ENCODE measurements at regions not wholly inside any gene's neighbourhood (a gene's known extent, or its start where the extent isn't known, plus 50 kb on each side); places are given as distances from the start of the nearest gene placed in this dataset.

DNA sequence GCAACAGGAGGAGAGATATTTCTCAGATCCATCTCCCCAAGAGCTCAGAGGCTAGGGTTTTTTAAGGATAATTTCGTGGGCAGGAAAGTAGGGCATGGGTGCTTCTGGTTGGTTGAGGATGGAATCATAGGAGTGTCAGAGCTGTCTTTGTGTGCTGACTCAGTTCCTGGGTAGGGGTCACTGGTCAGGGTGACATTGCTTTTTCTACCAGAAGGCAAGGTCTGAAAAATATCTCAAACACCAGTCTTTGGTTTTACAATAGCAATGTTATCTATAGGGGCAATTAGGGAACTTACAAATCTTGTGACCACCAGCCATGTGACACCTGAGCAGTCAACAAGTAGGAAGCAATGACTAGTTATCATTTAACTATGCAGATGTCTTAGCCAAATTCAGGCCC is 82.9 kb upstream of the DYNLRB2 start:
- TF ChIP-seq, protein P1, sequence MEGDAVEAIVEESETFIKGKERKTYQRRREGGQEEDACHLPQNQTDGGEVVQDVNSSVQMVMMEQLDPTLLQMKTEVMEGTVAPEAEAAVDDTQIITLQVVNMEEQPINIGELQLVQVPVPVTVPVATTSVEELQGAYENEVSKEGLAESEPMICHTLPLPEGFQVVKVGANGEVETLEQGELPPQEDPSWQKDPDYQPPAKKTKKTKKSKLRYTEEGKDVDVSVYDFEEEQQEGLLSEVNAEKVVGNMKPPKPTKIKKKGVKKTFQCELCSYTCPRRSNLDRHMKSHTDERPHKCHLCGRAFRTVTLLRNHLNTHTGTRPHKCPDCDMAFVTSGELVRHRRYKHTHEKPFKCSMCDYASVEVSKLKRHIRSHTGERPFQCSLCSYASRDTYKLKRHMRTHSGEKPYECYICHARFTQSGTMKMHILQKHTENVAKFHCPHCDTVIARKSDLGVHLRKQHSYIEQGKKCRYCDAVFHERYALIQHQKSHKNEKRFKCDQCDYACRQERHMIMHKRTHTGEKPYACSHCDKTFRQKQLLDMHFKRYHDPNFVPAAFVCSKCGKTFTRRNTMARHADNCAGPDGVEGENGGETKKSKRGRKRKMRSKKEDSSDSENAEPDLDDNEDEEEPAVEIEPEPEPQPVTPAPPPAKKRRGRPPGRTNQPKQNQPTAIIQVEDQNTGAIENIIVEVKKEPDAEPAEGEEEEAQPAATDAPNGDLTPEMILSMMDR (IDR thresholded peaks at IDR 0.05; ENCODE audit: low read depth, low read length) = no peak
- DNase-seq (ENCODE audit: low read depth, low spot score) = no peak
- no peak overlapping the region for H3K4me3 ChIP-seq (ENCODE audit: low read depth, low read length)
- in situ Hi-C loops (cut with HindIII; ENCODE audit: low sequenced_read_pairs) = no loop called here

DNA sequence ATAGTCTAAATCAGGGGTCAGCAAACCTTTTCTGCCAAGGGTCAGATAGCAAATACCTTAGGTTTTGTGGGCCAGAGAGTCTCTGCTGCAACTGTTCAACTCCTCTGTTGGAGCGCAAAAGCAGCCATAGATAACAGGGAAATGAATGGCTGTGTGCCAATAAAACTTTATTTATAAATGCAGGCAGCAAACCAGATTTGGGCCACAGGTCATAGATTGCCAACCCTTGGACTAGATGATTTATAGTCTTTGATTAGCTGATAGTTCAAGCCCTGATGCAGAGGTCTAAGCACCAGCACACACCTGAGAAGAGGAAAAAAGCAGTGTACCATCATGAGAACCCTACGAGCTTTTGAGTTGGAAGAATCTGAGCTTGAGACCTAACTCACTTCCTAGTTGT is 86.0 kb upstream of the DYNLRB2 start:
- no peak overlapping the region for H3K4me3 ChIP-seq (ENCODE audit: low read depth, low read length)
- no peak for DNase-seq (ENCODE audit: low read depth, low spot score)
- in situ Hi-C loops (cut with HindIII; ENCODE audit: low sequenced_read_pairs) = no loop called here
- TF ChIP-seq, protein P1 (IDR thresholded peaks at IDR 0.05; ENCODE audit: low read depth, low read length) = no peak

GRCh38 chr16:80449392-80449791 is 91.4 kb upstream of the DYNLRB2 start:
- in situ Hi-C loops (cut with HindIII; ENCODE audit: low sequenced_read_pairs) = no loop called here
- no peak for DNase-seq (ENCODE audit: low read depth, low spot score)
- TF ChIP-seq, protein P1 (IDR thresholded peaks at IDR 0.05; ENCODE audit: low read depth, low read length) = no peak

GRCh38 chr16:80447241-80447640 is 93.6 kb upstream of the DYNLRB2 start:
- in situ Hi-C loops (cut with HindIII; ENCODE audit: low sequenced_read_pairs) = no loop called here
- TF ChIP-seq, protein P1 (IDR thresholded peaks at IDR 0.05; ENCODE audit: low read depth, low read length) = no peak
- no peak for DNase-seq (ENCODE audit: low read depth, low spot score)
- no peak overlapping the region for H3K4me3 ChIP-seq (ENCODE audit: low read depth, low read length)

More at GRCh38 chr16:80449392-80449791, 91.4 kb upstream of the DYNLRB2 start:
- H3K4me3 ChIP-seq (ENCODE audit: low read depth, low read length) = no peak overlapping the region

DNA sequence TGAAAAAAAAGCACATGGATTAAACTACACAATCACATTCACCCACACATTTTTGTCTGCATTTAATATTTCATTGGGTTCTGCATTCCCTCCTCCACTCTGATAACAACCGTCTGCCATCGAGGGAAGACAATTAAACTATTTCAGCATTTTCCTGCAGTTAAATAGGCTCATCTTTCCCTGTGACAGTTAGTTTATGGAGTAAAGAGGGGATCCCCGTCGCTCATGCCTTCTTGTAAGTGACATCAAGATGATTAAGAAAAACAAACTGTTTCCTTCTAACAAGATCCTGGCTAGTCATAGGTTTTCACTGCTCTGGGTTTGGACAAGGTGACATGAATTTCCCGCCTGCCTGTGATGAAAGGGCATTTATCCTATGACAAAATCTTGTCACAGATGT is 98.0 kb upstream of the DYNLRB2 start:
- TF ChIP-seq, protein P1 (IDR thresholded peaks at IDR 0.05; ENCODE audit: low read depth, low read length) = no peak
- DNase-seq (ENCODE audit: low read depth, low spot score) = no peak
- in situ Hi-C loops (cut with HindIII; ENCODE audit: low sequenced_read_pairs) = no loop called here
- no peak overlapping the region for H3K4me3 ChIP-seq (ENCODE audit: low read depth, low read length)

GRCh38 chr16:80441935-80442334 is 98.9 kb upstream of the DYNLRB2 start:
- H3K4me3 ChIP-seq (ENCODE audit: low read depth, low read length) = no peak overlapping the region
- no peak for DNase-seq (ENCODE audit: low read depth, low spot score)
- in situ Hi-C loops (cut with HindIII; ENCODE audit: low sequenced_read_pairs) = no loop called here
- TF ChIP-seq, protein P1 (IDR thresholded peaks at IDR 0.05; ENCODE audit: low read depth, low read length) = no peak

GRCh38 chr16:80440667-80441066 is 100.1 kb upstream of the DYNLRB2 start:
- no peak for DNase-seq (ENCODE audit: low read depth, low spot score)
- in situ Hi-C loops (cut with HindIII; ENCODE audit: low sequenced_read_pairs) = no loop called here
- TF ChIP-seq, protein P1 (IDR thresholded peaks at IDR 0.05; ENCODE audit: low read depth, low read length) = no peak
- H3K4me3 ChIP-seq (ENCODE audit: low read depth, low read length) = no peak overlapping the region
